ENCODE measurements at regions not wholly inside any gene's neighbourhood (a gene's known extent, or its start where the extent isn't known, plus 50 kb on each side); places are given as distances from the start of the nearest gene placed in this dataset.

- TF ChIP-seq POLR2A (IDR thresholded peaks at IDR 0.05; ENCODE audit: extremely low read depth, insufficient read length): no peak
- TF ChIP-seq, protein P1, sequence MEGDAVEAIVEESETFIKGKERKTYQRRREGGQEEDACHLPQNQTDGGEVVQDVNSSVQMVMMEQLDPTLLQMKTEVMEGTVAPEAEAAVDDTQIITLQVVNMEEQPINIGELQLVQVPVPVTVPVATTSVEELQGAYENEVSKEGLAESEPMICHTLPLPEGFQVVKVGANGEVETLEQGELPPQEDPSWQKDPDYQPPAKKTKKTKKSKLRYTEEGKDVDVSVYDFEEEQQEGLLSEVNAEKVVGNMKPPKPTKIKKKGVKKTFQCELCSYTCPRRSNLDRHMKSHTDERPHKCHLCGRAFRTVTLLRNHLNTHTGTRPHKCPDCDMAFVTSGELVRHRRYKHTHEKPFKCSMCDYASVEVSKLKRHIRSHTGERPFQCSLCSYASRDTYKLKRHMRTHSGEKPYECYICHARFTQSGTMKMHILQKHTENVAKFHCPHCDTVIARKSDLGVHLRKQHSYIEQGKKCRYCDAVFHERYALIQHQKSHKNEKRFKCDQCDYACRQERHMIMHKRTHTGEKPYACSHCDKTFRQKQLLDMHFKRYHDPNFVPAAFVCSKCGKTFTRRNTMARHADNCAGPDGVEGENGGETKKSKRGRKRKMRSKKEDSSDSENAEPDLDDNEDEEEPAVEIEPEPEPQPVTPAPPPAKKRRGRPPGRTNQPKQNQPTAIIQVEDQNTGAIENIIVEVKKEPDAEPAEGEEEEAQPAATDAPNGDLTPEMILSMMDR (IDR thresholded peaks at IDR 0.05; ENCODE audit: low read depth, low read length): no peak
These were observed 64.8 kb upstream of the BACH1 start for GRCh38 chr21:29233611-29234540.
